GM12878 (cell line): ENCODE measurements at regions not wholly inside any gene's neighbourhood (a gene's known extent, or its start where the extent isn't known, plus 50 kb on each side); places are given as distances from the start of the nearest gene placed in this dataset.

ENCODE experiments used
- ATAC-seq: fragments of 200-7000 bp; cut with Tn5 transposase; 3 replicates; pipeline ENCODE4 v1.9.1; 2020; ENCODE audit warnings: mild to moderate bottlenecking, moderate library complexity
- BruUV-seq: library from RNA; stranded (reverse); fragments of 400-500 nt; replicated peaks from 2 replicates; lab custom pipeline; 2021; lab: Mats Ljungman, UMichigan
- CTCF ChIA-PET: fragments of 300-600 bp; sonication (Branson Sonifier 250); formaldehyde crosslinking; extraction: SDS; loops from one replicate; lab custom pipeline; 2021; ENCODE audit warnings: inconsistent platforms; lab: Yijun Ruan, JAX
- POLR2A ChIA-PET: fragments of 350-600 bp; formaldehyde crosslinking; extraction: SDS; loops from one replicate; lab custom pipeline; 2021; ENCODE audit warnings: inconsistent platforms; lab: Charles Lee
- RAD21 ChIA-PET: fragments of 300-600 bp; sonication (Branson Sonifier 250); formaldehyde crosslinking; loops from one replicate; lab custom pipeline; 2023; ENCODE audit warnings: antibody characterized with exemption; ENCODE audit not compliant: unreplicated experiment; lab: Charles Lee
- SMC1A ChIA-PET: fragments of 300-600 bp; sonication (Branson Sonifier 250); formaldehyde crosslinking; loops from one replicate; lab custom pipeline; 2023; ENCODE audit not compliant: unreplicated experiment, uncharacterized antibody; lab: Charles Lee
- DNase-seq: peaks from one replicate; pipeline ENCODE4 v3.0.0-alpha.2; 2011; ENCODE audit warnings: low read depth, low spot score
- FAIRE-seq: peaks from 3 replicates; lab custom pipeline; 2011; peaks lifted over from hg19 to GRCh38; lab: Jason Lieb, UNC
- H2AFZ ChIP-seq: 2 replicates; pipeline ENCODE4 v1.6.0; 2011; ENCODE audit warnings: low read depth, low read length, control low read depth; ENCODE audit not compliant: control insufficient read depth
- H3K27ac ChIP-seq: 2 replicates; pipeline ENCODE4 v1.5.1; 2011; ENCODE audit warnings: control low read depth; ENCODE audit not compliant: control insufficient read depth, insufficient read depth
- H3K27me3 ChIP-seq, 2 experiments: replicated peaks in 1 of 2; 2 replicates each; pipeline versions ENCODE4 v1.6.0 to v1.6.1; 2011; ENCODE audit warnings: low read length in 1 of 2; ENCODE audit not compliant: control insufficient read depth in 2 of 2, insufficient read depth in 2 of 2
- H3K36me3 ChIP-seq, 2 experiments: 2 replicates each; pipeline ENCODE4 v1.5.1; 2011; ENCODE audit warnings: low read length in 1 of 2; ENCODE audit not compliant: control insufficient read depth in 2 of 2, insufficient read depth in 2 of 2
- H3K4me1 ChIP-seq: 2 replicates; pipeline ENCODE4 v1.6.1; 2011; ENCODE audit warnings: mild to moderate bottlenecking, low read length, moderate library complexity, mixed read lengths; ENCODE audit not compliant: control insufficient read depth, insufficient read depth
- H3K4me2 ChIP-seq: 2 replicates; pipeline ENCODE4 v1.6.0; 2011; ENCODE audit warnings: control low read depth; ENCODE audit not compliant: control insufficient read depth, insufficient read depth
- H3K4me3 ChIP-seq: fragments of 200-600 bp; sonication (generic); 2 replicates; pipeline ENCODE4 v1.5.1; 2016
- H3K79me2 ChIP-seq: 2 replicates; pipeline ENCODE4 v1.6.0; 2011; ENCODE audit warnings: low read length; ENCODE audit not compliant: control insufficient read depth, insufficient read depth
- H3K9ac ChIP-seq: 2 replicates; pipeline ENCODE4 v1.8.0; 2011; ENCODE audit warnings: low read length, control low read depth, mixed read lengths; ENCODE audit not compliant: control insufficient read depth, insufficient read depth
- H3K9me3 ChIP-seq: replicated peaks from 3 replicates; pipeline ENCODE4 v1.5.1; 2011; ENCODE audit warnings: mild to moderate bottlenecking, low read length; ENCODE audit not compliant: control insufficient read depth, insufficient read depth
- H4K20me1 ChIP-seq: 2 replicates; pipeline ENCODE4 v1.6.0; 2011; ENCODE audit not compliant: control insufficient read depth, insufficient read depth
- BCL11A ChIP-seq: IDR thresholded peaks from 2 replicates; pipeline ENCODE4 v1.6.1; 2011; ENCODE audit warnings: low read depth, low read length
- CHD2 ChIP-seq: IDR thresholded peaks from 2 replicates; pipeline ENCODE4 v1.6.1; 2011; ENCODE audit warnings: low read depth, low read length, improper control_type of control experiment, borderline replicate concordance
- CREB1 ChIP-seq: IDR thresholded peaks from 2 replicates; pipeline ENCODE4 v1.6.1; 2012; ENCODE audit warnings: low read depth, mild to moderate bottlenecking, inconsistent platforms
- FOS ChIP-seq: IDR thresholded peaks from 3 replicates; pipeline ENCODE4 v1.6.1; 2011; ENCODE audit warnings: borderline replicate concordance; ENCODE audit not compliant: insufficient read length; ENCODE audit errors: extremely low read depth
- FOXK2 ChIP-seq: fragments of 450-650 bp; IDR thresholded peaks from 2 replicates; pipeline ENCODE4 v1.6.1; 2017; ENCODE audit warnings: mild to moderate bottlenecking, moderate library complexity
- GABPA ChIP-seq: IDR thresholded peaks from 2 replicates; pipeline ENCODE4 v1.6.1; 2014; ENCODE audit warnings: antibody characterized with exemption, low read depth, mild to moderate bottlenecking, inconsistent platforms
- GATAD2B ChIP-seq: fragments of 450-650 bp; conservative IDR thresholded peaks from 2 replicates; pipeline ENCODE4 v1.6.1; 2017; ENCODE audit warnings: low read depth, mild to moderate bottlenecking, moderate library complexity
- IKZF1 ChIP-seq: fragments of 450-650 bp; conservative IDR thresholded peaks from 2 replicates; pipeline ENCODE4 v1.6.1; 2017; ENCODE audit warnings: antibody characterized with exemption, mild to moderate bottlenecking
- JUND ChIP-seq: IDR thresholded peaks from 2 replicates; pipeline ENCODE4 v1.6.1; 2012; ENCODE audit warnings: low read depth, mild to moderate bottlenecking, low read length, improper control_type of control experiment, moderate library complexity
- NR2F1 ChIP-seq: fragments of 450-650 bp; conservative IDR thresholded peaks from 2 replicates; pipeline ENCODE4 v1.6.1; 2017; ENCODE audit warnings: mild to moderate bottlenecking
- PAX5 ChIP-seq: IDR thresholded peaks from 2 replicates; pipeline ENCODE4 v1.6.1; 2011; ENCODE audit warnings: low read depth, low read length, borderline replicate concordance
- RELA ChIP-seq: fragments of 450-650 bp; IDR thresholded peaks from 2 replicates; pipeline ENCODE4 v1.8.0; 2014; ENCODE audit warnings: borderline replicate concordance; ENCODE audit not compliant: partially characterized antibody
- SMAD5 ChIP-seq: IDR thresholded peaks from 2 replicates; pipeline ENCODE4 v1.6.1; 2016; ENCODE audit warnings: antibody characterized with exemption, low read depth
- STAT1 ChIP-seq: fragments of 450-650 bp; conservative IDR thresholded peaks from 2 replicates; pipeline ENCODE4 v1.6.1; 2014; ENCODE audit warnings: antibody characterized with exemption, mild to moderate bottlenecking
- YBX1 ChIP-seq: fragments of 450-650 bp; IDR thresholded peaks from 2 replicates; pipeline ENCODE4 v1.6.1; 2016; ENCODE audit warnings: antibody characterized with exemption
- in situ Hi-C: fragments of 300-500 bp; cut with MboI; formaldehyde crosslinking; loops from 9 replicates; pipeline ENCODE4 v1.14.3; 2018; ENCODE audit warnings: mixed read lengths
- intact Hi-C: fragments of 100-400 bp; cut with micrococcal nuclease; formaldehyde crosslinking; loops from one replicate; pipeline ENCODE4 v1.14.2; 2022; ENCODE audit not compliant: unreplicated experiment
- TF ChIP-seq, protein P1 (sequence below): IDR thresholded peaks from 2 replicates; pipeline ENCODE4 v1.6.1; 2012; ENCODE audit warnings: low read depth, low read length, improper control_type of control experiment
- TF ChIP-seq, protein P2 (sequence below): IDR thresholded peaks from 2 replicates; pipeline ENCODE4 v1.6.1; 2012; ENCODE audit warnings: low read length, inconsistent platforms
- TF ChIP-seq, protein P3 (sequence below): IDR thresholded peaks from 2 replicates; pipeline ENCODE4 v1.6.1; 2011; ENCODE audit warnings: borderline replicate concordance, low read depth, mild to moderate bottlenecking, moderate library complexity, mixed read lengths, low read length; ENCODE audit not compliant: insufficient read depth; ENCODE audit errors: extremely low read length

DNA sequence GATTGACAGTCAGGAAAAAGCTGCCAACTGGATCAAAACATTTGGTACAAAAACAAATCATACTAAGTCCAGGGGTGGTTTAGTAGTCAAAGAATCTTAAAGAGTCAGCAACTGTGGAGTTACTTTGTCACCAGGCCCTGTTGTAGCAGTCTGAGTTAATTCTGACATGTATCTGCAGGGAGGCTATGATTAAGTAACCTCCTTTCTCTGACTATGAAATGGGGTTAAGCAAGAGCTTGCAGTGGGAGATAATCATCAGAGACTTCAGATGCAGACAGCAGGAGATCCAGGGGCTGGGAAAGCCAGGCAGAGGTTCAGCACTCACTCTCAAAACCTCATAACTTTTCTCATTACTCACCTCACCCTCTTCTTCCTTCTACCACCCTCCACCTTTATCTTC is 99.2 kb upstream of the BTG3 start:
- Histone ChIP-seq H3K27me3 (no peaks in the 10 kb centered on the region), H3K9ac (no peak overlapping the region), H2AFZ (no peak overlapping the region), H4K20me1 (no peaks in the 10 kb centered on the region), H3K4me3 (no peak overlapping the region), H3K4me1 (peaks cover 10% of the 10 kb centered on the region), H3K27ac (no peak overlapping the region), H3K79me2 (no peaks in the 10 kb centered on the region), H3K9me3 (no peaks in the 10 kb centered on the region; the same call in 2 of the 3 replicates)
- DNase-seq (no peak), ATAC-seq (no peak), FAIRE-seq (no peak)
- ChIA-PET POLR2A (no interaction called here), RAD21 (no interaction called here), CTCF (no interaction called here), SMC1A (interaction anchor here (1.1 kb wide), 2 partner anchors 21 to 33 kb away, joined by 3 to 4 read pairs; no protein-coding TSS in a partner anchor)
- in situ Hi-C loops: no loop called here
- TF ChIP-seq FOXK2 (no peak), SMAD5 (no peak), PAX5 (no peak), CHD2 (no peak), GATAD2B (no peak), FOS (no peak), RELA (no peak), JUND (no peak), BCL11A (no peak), NR2F1 (no peak), STAT1 (no peak), CREB1 (no peak), IKZF1 (no peak), YBX1 (no peak), GABPA (no peak)
- TF ChIP-seq, protein P1, sequence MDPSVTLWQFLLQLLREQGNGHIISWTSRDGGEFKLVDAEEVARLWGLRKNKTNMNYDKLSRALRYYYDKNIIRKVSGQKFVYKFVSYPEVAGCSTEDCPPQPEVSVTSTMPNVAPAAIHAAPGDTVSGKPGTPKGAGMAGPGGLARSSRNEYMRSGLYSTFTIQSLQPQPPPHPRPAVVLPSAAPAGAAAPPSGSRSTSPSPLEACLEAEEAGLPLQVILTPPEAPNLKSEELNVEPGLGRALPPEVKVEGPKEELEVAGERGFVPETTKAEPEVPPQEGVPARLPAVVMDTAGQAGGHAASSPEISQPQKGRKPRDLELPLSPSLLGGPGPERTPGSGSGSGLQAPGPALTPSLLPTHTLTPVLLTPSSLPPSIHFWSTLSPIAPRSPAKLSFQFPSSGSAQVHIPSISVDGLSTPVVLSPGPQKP: no peak
- TF ChIP-seq, protein P2, sequence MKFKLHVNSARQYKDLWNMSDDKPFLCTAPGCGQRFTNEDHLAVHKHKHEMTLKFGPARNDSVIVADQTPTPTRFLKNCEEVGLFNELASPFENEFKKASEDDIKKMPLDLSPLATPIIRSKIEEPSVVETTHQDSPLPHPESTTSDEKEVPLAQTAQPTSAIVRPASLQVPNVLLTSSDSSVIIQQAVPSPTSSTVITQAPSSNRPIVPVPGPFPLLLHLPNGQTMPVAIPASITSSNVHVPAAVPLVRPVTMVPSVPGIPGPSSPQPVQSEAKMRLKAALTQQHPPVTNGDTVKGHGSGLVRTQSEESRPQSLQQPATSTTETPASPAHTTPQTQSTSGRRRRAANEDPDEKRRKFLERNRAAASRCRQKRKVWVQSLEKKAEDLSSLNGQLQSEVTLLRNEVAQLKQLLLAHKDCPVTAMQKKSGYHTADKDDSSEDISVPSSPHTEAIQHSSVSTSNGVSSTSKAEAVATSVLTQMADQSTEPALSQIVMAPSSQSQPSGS: no peak
- TF ChIP-seq, protein P3, sequence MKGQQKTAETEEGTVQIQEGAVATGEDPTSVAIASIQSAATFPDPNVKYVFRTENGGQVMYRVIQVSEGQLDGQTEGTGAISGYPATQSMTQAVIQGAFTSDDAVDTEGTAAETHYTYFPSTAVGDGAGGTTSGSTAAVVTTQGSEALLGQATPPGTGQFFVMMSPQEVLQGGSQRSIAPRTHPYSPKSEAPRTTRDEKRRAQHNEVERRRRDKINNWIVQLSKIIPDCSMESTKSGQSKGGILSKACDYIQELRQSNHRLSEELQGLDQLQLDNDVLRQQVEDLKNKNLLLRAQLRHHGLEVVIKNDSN: no peak
- TF ChIP-seq, all 136 proteins: peak for 0
- intact Hi-C loops: no loop called here
- no peak overlapping the region for H3K4me2 ChIP-seq
- no TSS peak for BruUV-seq
- H3K36me3 ChIP-seq: no peaks in the 10 kb centered on the region
